Kidney glomerular epithelial cell (primary cell): ENCODE measurements at regions not wholly inside any gene's neighbourhood (a gene's known extent, or its start where the extent isn't known, plus 50 kb on each side); places are given as distances from the start of the nearest gene placed in this dataset.
"Not testable (repeated sequence)": the region's sequence is repeated elsewhere in the genome, so short reads cannot be mapped to it uniquely, and the experiment has no call there.

Experiments
- DNase-seq: peaks from one replicate; lab custom pipeline; 2025; lab: John Stamatoyannopoulos, UW

DNA sequence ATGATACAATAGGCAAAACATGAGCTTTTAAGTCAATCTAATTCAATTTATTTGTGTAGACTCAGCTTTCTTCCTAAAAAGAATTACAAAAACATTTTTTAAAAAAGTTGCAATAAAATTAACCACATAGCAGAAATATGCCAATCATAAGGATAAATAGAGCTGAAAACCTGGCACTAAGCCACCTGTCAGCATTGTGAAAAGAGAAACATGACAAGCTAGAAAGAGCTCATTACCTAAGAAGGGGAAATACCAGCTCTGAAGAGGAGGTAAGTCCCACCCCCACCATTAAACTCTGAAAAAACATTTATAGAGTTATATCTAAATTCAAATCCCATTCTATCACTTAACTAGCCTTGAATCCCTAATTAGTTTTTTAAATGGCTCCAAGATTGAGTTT is 372.9 kb downstream of the OSTF1 start:
- DNase-seq = no peak

DNA sequence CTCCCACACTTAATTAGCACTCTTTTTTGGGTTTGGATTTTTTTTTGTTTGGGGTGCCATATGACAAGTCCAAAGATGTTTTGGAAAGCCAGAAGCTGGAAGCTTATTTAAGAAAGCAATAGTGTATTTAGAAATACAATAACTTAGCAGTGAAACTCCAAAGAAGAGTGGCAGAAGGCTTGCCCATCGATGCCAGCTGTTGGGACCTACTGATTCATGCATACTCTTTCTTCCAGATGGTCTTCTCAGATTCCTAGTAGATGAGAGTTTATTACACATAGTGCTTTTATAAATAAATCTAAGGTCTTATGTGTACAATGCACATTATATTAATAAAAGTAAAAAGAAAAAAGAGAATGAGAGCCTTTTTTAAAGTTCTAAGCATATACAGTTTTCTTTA is 374.6 kb downstream of the OSTF1 start:
- DNase-seq = no peak

DNA sequence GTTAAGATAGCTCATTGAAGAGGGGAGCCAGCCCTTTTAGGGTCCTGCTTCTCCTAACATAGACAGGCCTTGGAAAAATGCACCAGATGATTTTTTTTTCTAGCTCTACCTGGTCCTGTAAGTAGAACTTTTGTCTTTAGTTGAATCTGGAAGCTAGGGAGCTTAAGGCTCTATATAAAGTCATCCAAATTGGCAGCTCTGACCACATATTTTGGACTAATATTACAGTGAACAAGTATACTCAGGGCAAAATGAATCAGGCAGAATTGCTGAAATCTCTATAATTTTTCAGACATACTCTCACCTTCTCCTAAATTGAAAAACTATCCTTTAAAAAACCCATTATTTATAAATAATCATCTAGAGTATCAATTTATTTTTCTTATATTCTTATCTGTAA is 375.6 kb downstream of the OSTF1 start:
- no peak for DNase-seq

GRCh38 chr9:75464726-75465125 is 376.4 kb downstream of the OSTF1 start:
- no peak for DNase-seq

GRCh38 chr9:75467142-75467541 is 378.8 kb downstream of the OSTF1 start:
- DNase-seq = no peak

DNA sequence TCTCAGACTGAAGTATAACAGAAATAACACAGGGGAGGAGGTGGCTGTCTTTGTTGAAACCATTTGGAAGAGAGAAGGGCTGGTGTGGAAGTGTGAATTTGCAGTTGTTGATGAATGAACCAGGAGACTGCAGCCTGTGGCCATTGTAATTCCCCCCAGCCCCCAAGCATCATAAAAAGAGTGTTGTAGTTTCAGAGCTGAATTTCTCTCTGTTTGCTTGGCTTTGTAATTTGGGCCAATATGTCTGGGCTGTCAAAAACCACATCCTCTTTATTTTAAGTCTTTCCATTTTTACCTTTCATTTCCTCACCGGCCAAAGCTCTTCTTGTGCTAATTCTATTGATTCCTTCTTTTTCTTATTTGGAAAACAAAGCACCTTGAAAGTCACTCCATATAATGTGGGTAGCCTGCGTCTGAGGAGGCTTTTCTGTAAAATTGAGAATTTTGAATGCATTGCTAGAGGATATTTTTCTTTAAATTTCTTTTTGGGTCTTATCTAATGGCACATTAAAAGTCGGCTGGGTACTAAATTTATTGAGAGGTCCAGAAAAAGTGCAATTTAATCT is 383.3 kb downstream of the OSTF1 start:
- DNase-seq = no peak

DNA sequence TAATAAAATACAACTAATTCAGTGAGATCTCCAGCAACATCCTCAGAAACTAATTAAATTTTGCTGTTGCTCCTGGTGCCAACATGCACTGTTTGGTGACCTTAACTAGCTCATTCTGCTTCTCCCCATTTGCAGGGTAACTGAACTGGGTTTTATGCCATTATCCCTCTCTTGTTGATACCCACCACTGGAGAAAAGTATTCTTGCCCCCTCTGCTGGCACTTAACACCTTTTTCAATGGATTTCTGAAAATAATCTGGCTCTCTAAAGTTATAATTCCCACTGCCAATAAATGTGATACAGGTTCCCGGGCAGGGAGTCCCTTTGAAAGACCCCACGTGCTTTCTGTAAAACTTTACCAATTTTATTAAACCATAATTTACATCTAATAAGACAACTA is 394.3 kb downstream of the OSTF1 start:
- no peak for DNase-seq

GRCh38 chr9:75483636-75484035 is 395.3 kb downstream of the OSTF1 start:
- no peak for DNase-seq

- no peak for DNase-seq
These were observed 399.8 kb downstream of the OSTF1 start for GRCh38 chr9:75487856-75488718.

DNA sequence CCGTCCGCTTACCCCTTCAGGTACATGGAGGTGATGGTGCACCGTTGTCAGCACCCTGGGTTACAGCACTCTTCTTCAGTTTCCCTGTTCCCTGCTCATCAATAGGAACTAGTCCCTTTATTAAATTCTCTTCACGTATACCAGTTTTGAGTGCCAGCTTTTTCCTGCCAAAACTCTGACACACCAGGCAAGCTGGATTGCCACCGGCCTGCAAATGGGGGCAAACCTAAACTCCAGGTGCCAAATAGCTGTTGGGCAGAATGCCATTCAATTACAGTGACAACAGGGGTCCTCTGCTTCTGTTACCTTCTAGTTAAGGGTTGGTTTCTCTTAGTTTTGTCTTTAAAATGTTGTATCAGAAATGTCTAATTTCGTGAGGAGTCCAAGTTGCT is 400.4 kb downstream of the OSTF1 start:
- no peak for DNase-seq

DNA sequence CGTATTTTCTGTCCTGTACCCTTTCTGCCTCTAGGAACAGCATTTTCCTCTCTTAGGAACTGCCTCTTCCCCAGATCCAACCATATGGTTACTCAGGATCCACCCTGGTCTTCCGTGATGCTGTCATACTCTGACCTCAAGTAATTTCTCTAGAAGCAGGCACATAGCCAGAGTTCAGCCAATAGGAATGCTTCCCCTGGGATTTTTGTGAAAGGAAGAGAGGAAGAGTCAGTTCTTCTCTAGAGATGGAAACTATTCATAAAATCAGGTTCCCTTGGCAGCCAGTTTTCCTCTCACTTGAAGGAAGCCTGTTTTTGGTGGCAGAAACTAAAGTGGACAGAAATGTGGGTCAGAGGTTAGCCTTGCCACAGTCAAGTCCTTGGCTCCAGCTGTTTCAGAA is 400.1 kb upstream of the PCSK5 start:
- DNase-seq = no peak

- DNase-seq = no peak
These were observed 398.9 kb upstream of the PCSK5 start for GRCh38 chr9:75491533-75491932.

GRCh38 chr9:75499812-75500211 is 390.7 kb upstream of the PCSK5 start:
- no peak for DNase-seq

GRCh38 chr9:75500479-75500878 is 390.0 kb upstream of the PCSK5 start:
- no peak for DNase-seq

GRCh38 chr9:75500940-75501339 is 389.5 kb upstream of the PCSK5 start:
- DNase-seq = not testable (repeated sequence)

- DNase-seq = no peak
These were observed 385.8 kb upstream of the PCSK5 start for GRCh38 chr9:75504721-75505120.

DNA sequence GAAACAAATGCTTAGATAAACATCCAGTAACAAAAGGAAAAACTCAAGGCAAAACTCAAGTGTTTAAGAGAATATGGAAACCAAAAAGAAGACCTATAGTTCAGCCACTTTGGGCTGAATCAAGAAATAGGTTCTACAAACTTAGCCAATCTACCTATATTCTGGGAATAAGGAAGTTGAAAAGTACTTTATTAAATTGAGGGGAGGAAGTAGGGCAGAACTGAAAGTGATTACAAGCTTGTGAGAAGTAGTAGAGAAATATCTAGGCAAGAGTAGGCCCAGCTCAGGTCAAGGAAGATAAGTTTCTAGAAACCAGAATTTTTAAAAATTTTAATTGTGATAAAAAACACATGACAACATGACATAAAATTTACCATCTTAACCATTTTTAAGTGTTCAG is 384.8 kb upstream of the PCSK5 start:
- DNase-seq = no peak

- DNase-seq = no peak
These were observed 361.0 kb upstream of the PCSK5 start for GRCh38 chr9:75529463-75529862.

- DNase-seq = no peak
These were observed 358.9 kb upstream of the PCSK5 start for GRCh38 chr9:75531588-75531987.

DNA sequence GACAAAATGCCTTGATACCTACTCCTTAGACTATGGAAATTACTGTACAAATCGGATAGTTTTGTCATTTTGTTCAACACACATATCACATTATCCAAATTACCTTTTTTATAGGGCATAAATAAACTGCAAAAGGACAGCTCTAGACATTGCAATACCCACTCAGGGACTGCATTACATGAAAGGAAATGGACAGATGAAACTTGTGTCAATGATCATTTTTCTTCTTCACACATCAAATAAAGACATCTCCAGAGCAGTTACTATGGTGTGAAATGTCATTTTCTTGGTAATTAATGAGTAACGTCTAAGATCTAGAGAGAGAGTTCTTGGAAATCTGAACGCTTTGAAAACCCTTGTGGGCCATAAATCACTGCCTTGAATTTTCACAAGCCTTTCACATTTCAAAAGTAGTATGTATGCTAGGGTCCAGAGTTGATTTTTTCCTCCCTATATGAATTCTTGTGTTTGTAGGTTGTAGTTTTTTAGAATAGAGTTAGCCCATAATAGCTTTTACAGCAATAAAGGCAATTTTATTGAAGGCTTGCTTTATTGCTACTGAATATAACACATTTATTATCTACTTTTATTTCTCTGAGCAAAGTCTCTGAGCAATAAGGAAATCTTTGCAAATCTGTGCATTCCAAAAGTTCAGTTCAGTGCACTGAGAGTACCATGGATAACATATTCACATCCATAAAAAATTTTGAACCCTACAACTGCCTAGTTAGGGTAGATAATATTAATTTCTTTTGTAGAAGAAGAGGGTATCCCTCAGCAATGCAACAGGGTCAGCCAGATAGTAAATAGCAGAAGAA is 358.0 kb upstream of the PCSK5 start:
- DNase-seq = no peak

GRCh38 chr9:75539523-75539922 is 350.9 kb upstream of the PCSK5 start:
- DNase-seq = no peak

GRCh38 chr9:75540185-75540584 is 350.3 kb upstream of the PCSK5 start:
- DNase-seq = no peak

GRCh38 chr9:75541734-75542133 is 348.7 kb upstream of the PCSK5 start:
- no peak for DNase-seq
